ENCODE measurements at regions not wholly inside any gene's neighbourhood (a gene's known extent, or its start where the extent isn't known, plus 50 kb on each side); places are given as distances from the start of the nearest gene placed in this dataset.
"Not testable (repeated sequence)": the region's sequence is repeated elsewhere in the genome, so short reads cannot be mapped to it uniquely, and the experiment has no call there.

DNA sequence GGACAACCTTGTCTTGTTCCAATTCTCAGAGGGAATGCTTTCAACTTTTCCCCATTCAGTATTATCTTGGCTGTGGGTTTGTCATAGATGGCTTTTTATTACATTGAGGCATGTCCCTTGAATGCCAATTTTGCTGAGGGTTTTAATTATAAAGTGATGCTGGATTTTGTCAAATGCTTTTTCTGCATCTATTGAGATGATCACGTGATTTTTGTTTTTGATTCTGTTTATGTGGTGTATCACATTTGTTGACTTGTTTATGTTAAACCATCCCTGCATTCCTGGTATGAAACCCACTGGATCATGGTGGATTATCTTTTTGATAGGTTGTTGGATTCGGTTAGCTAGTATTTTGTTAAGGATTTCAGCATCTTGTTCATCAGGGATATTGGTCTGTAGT lies 885.6 kb upstream of the SLC39A10 start:
- DNase-seq; H3K9me2 ChIP-seq (replicated peaks; ENCODE audit: insufficient read depth, low read length); H3K79me2 ChIP-seq (ENCODE audit: low read length); H3K4me3 ChIP-seq (ENCODE audit: low read length); H3K4me1 ChIP-seq (ENCODE audit: low read length); H3K27me3 ChIP-seq (ENCODE audit: low read length); H3K9me3 ChIP-seq (ENCODE audit: low read length); H3K9ac ChIP-seq (ENCODE audit: low read length); H3K36me3 ChIP-seq (ENCODE audit: insufficient read depth, low read length); H2AFZ ChIP-seq (ENCODE audit: low read length); H3K4me2 ChIP-seq (ENCODE audit: low read depth, low read length, poor library complexity, severe bottlenecking); H4K20me1 ChIP-seq (ENCODE audit: insufficient read depth, low read depth, low read length); H3K27ac ChIP-seq (ENCODE audit: low read length): not testable (repeated sequence)

DNA sequence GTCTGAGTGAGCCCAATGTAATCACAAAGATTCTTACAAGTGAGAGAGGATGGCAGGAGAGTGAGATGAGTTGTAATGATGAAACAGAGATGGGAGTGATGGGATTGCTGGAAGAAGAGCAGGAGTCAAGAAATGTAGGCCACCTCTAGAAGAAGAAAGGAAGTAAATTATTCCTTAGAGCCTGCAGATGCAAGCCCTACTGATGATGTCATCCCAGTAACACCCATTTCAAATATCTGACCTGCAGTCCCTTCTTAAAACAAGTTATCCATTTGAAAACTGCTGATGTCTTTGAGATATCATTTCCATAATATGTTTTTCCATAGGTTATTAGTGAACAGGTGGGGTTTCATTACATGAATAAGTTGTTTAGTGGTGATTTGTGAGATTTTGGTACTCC lies 888.0 kb upstream of the SLC39A10 start:
- no peaks in the 10 kb centered on the region for H3K27me3 ChIP-seq (ENCODE audit: low read length)
- no peaks in the 10 kb centered on the region for H3K4me1 ChIP-seq (ENCODE audit: low read length)
- no peak for DNase-seq
- H3K79me2 ChIP-seq (ENCODE audit: low read length): no peaks in the 10 kb centered on the region
- no peaks in the 10 kb centered on the region for H3K9me2 ChIP-seq (replicated peaks; ENCODE audit: insufficient read depth, low read length)
- no peak overlapping the region for H3K27ac ChIP-seq (ENCODE audit: low read length)
- no peak overlapping the region for H3K9ac ChIP-seq (ENCODE audit: low read length)
- H4K20me1 ChIP-seq (ENCODE audit: insufficient read depth, low read depth, low read length): no peaks in the 10 kb centered on the region
- H3K36me3 ChIP-seq (ENCODE audit: insufficient read depth, low read length): no peaks in the 10 kb centered on the region
- no peak overlapping the region for H2AFZ ChIP-seq (ENCODE audit: low read length)
- peaks cover 10% of the 10 kb centered on the region; the same call in 1 of the 2 replicates for H3K9me3 ChIP-seq (ENCODE audit: low read length)
- no peak overlapping the region for H3K4me3 ChIP-seq (ENCODE audit: low read length)
- H3K4me2 ChIP-seq (ENCODE audit: low read depth, low read length, poor library complexity, severe bottlenecking): no peak overlapping the region

DNA sequence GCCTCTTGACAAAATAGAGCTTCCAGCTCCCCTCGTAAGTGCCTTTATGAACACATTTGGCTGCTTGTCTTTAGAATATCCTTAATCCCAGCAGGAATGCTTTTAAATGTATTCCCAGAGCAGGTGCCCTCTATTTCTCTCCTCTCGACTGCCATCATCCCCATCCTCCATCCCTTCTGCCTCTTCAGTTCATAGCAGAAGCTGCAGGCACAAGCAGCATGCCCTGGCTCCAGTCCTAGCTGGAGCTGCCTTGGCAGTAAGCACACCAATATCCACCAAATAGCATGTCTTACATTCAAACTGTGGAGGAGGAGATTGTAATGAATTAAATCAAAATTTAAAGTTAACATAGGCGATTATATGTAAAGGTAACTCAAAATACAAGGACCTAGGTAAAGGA lies 891.3 kb upstream of the SLC39A10 start:
- no peaks in the 10 kb centered on the region for H3K9me2 ChIP-seq (replicated peaks; ENCODE audit: insufficient read depth, low read length)
- no peak overlapping the region for H3K9ac ChIP-seq (ENCODE audit: low read length)
- H3K4me2 ChIP-seq (ENCODE audit: low read depth, low read length, poor library complexity, severe bottlenecking): no peak overlapping the region
- H2AFZ ChIP-seq (ENCODE audit: low read length): no peak overlapping the region
- no peaks in the 10 kb centered on the region for H3K79me2 ChIP-seq (ENCODE audit: low read length)
- H3K9me3 ChIP-seq (ENCODE audit: low read length): peaks cover 12% of the 10 kb centered on the region; the same call in 1 of the 2 replicates
- no peaks in the 10 kb centered on the region for H4K20me1 ChIP-seq (ENCODE audit: insufficient read depth, low read depth, low read length)
- no peak overlapping the region for H3K27ac ChIP-seq (ENCODE audit: low read length)
- DNase-seq: no peak
- no peaks in the 10 kb centered on the region for H3K4me1 ChIP-seq (ENCODE audit: low read length)
- H3K36me3 ChIP-seq (ENCODE audit: insufficient read depth, low read length): no peaks in the 10 kb centered on the region
- no peaks in the 10 kb centered on the region for H3K27me3 ChIP-seq (ENCODE audit: low read length)
- H3K4me3 ChIP-seq (ENCODE audit: low read length): no peak overlapping the region

DNA sequence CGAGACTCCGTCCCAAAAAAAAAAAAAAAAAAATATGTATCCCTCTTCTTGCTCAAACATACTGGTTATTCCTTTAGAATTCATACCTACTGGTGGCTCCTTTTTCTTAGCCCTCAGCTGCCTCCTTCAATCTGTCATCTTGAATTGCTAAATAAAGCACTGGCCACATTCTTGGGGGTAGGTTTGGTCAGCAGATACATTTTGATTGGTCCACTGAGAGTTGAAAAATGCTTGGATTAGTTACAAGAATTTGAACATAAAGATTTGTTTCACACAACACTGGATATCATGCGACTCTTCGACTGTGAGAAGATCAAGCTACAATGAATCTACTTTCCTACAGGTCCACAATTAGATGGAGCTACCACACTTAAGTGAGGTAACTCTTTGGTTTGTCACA lies 906.1 kb upstream of the SLC39A10 start:
- no peak overlapping the region for H3K9ac ChIP-seq (ENCODE audit: low read length)
- H3K4me1 ChIP-seq (ENCODE audit: low read length): no peaks in the 10 kb centered on the region
- H3K4me2 ChIP-seq (ENCODE audit: low read depth, low read length, poor library complexity, severe bottlenecking): no peak overlapping the region
- no peaks in the 10 kb centered on the region for H3K27me3 ChIP-seq (ENCODE audit: low read length)
- no peak overlapping the region for H3K4me3 ChIP-seq (ENCODE audit: low read length)
- H3K9me2 ChIP-seq (replicated peaks; ENCODE audit: insufficient read depth, low read length): no peaks in the 10 kb centered on the region
- no peak overlapping the region for H2AFZ ChIP-seq (ENCODE audit: low read length)
- peaks cover 8% of the 10 kb centered on the region; the same call in 1 of the 2 replicates for H3K9me3 ChIP-seq (ENCODE audit: low read length)
- H3K27ac ChIP-seq (ENCODE audit: low read length): no peak overlapping the region
- H3K79me2 ChIP-seq (ENCODE audit: low read length): no peaks in the 10 kb centered on the region
- no peak for DNase-seq
- H4K20me1 ChIP-seq (ENCODE audit: insufficient read depth, low read depth, low read length): no peaks in the 10 kb centered on the region
- no peaks in the 10 kb centered on the region for H3K36me3 ChIP-seq (ENCODE audit: insufficient read depth, low read length)

DNA sequence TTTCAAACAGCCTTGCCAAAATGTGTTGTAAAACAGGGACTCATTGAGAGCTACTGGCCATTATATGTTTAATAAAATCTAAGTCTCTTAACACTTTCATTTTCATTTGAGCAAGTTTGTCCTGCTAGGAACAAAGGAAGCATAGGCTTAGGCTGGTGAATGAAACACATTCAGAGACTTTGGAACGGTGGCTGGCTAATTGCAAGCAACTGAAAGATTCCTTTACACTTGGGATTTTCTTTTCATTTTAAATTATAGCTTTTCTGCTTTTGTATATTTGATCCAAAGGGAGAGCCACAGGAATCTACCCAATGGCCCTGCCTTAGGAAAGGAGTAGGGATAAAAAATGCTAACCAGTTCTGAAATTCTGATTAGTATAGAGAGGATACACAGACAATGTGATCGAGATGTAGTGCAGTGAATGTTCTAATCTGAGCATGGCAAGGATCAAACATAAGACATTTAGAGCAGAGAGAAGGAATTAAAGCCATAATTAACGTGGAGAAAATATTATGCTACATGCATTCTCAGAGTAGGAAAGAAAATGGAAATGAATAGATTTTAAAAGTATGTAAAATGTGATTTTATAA lies 911.4 kb upstream of the SLC39A10 start:
- H3K9ac ChIP-seq (ENCODE audit: low read length): no peak overlapping the region
- H3K4me3 ChIP-seq (ENCODE audit: low read length): no peak overlapping the region
- H3K36me3 ChIP-seq (ENCODE audit: insufficient read depth, low read length): no peaks in the 10 kb centered on the region
- no peak for DNase-seq
- H3K27me3 ChIP-seq (ENCODE audit: low read length): no peaks in the 10 kb centered on the region
- H3K27ac ChIP-seq (ENCODE audit: low read length): no peak overlapping the region
- no peaks in the 10 kb centered on the region for H4K20me1 ChIP-seq (ENCODE audit: insufficient read depth, low read depth, low read length)
- no peaks in the 10 kb centered on the region for H3K79me2 ChIP-seq (ENCODE audit: low read length)
- H3K4me1 ChIP-seq (ENCODE audit: low read length): no peaks in the 10 kb centered on the region
- H3K4me2 ChIP-seq (ENCODE audit: low read depth, low read length, poor library complexity, severe bottlenecking): no peak overlapping the region
- peaks cover 14% of the 10 kb centered on the region; the same call in 1 of the 2 replicates for H3K9me3 ChIP-seq (ENCODE audit: low read length)
- H3K9me2 ChIP-seq (replicated peaks; ENCODE audit: insufficient read depth, low read length): no peaks in the 10 kb centered on the region
- H2AFZ ChIP-seq (ENCODE audit: low read length): no peak overlapping the region

DNA sequence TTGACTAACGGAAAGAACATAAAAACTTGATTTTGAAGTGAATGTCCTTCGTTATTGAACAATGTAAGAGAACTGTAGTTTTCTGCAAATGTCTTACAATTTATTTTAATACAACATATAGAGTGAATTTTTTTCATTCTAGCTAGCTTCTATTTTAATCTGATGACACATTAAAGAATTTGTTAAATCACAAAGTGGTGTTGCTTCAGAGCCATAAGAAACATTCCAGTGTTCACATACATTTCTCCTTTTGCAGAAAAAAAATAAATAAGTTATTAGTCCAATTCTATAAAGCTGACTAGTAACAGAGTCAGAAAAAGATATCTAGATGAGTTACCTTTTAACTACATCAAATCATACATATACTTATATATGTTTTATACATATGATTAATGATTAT lies 914.3 kb upstream of the SLC39A10 start:
- H3K4me2 ChIP-seq (ENCODE audit: low read depth, low read length, poor library complexity, severe bottlenecking): no peak overlapping the region
- no peaks in the 10 kb centered on the region for H3K27me3 ChIP-seq (ENCODE audit: low read length)
- H2AFZ ChIP-seq (ENCODE audit: low read length): no peak overlapping the region
- no peak overlapping the region for H3K9ac ChIP-seq (ENCODE audit: low read length)
- H3K4me3 ChIP-seq (ENCODE audit: low read length): no peak overlapping the region
- H3K9me3 ChIP-seq (ENCODE audit: low read length): peaks cover 10% of the 10 kb centered on the region; the same call in 1 of the 2 replicates
- no peaks in the 10 kb centered on the region for H3K9me2 ChIP-seq (replicated peaks; ENCODE audit: insufficient read depth, low read length)
- H3K4me1 ChIP-seq (ENCODE audit: low read length): no peaks in the 10 kb centered on the region
- no peaks in the 10 kb centered on the region for H4K20me1 ChIP-seq (ENCODE audit: insufficient read depth, low read depth, low read length)
- DNase-seq: no peak
- H3K79me2 ChIP-seq (ENCODE audit: low read length): no peaks in the 10 kb centered on the region
- no peaks in the 10 kb centered on the region for H3K36me3 ChIP-seq (ENCODE audit: insufficient read depth, low read length)
- no peak overlapping the region for H3K27ac ChIP-seq (ENCODE audit: low read length)

DNA sequence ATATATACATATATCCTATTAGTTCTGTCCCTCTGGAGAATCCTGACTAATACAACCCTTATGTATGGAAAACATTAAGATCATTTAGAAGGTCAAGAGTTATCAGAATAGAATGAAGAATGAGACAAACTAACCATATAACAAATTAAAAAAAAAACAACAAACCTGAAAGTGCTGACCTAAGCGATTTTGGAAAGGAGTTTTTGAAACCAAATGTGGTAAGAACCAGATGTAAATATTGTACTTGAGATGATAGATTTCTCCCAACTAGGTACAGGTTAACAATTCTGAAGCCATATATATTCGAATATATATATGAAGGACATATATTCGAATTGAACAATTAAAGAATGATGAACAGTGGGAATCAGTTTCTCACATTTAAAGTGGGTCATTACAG lies 917.8 kb upstream of the SLC39A10 start:
- DNase-seq: no peak
- no peaks in the 10 kb centered on the region for H3K4me1 ChIP-seq (ENCODE audit: low read length)
- H4K20me1 ChIP-seq (ENCODE audit: insufficient read depth, low read depth, low read length): no peaks in the 10 kb centered on the region
- H2AFZ ChIP-seq (ENCODE audit: low read length): no peak overlapping the region
- H3K4me3 ChIP-seq (ENCODE audit: low read length): no peak overlapping the region
- H3K9ac ChIP-seq (ENCODE audit: low read length): no peak overlapping the region
- H3K27ac ChIP-seq (ENCODE audit: low read length): no peak overlapping the region
- H3K9me2 ChIP-seq (replicated peaks; ENCODE audit: insufficient read depth, low read length): no peaks in the 10 kb centered on the region
- no peaks in the 10 kb centered on the region for H3K36me3 ChIP-seq (ENCODE audit: insufficient read depth, low read length)
- no peaks in the 10 kb centered on the region for H3K79me2 ChIP-seq (ENCODE audit: low read length)
- no peaks in the 10 kb centered on the region for H3K27me3 ChIP-seq (ENCODE audit: low read length)
- H3K4me2 ChIP-seq (ENCODE audit: low read depth, low read length, poor library complexity, severe bottlenecking): no peak overlapping the region
- peaks cover 10% of the 10 kb centered on the region; the same call in 1 of the 2 replicates for H3K9me3 ChIP-seq (ENCODE audit: low read length)

DNA sequence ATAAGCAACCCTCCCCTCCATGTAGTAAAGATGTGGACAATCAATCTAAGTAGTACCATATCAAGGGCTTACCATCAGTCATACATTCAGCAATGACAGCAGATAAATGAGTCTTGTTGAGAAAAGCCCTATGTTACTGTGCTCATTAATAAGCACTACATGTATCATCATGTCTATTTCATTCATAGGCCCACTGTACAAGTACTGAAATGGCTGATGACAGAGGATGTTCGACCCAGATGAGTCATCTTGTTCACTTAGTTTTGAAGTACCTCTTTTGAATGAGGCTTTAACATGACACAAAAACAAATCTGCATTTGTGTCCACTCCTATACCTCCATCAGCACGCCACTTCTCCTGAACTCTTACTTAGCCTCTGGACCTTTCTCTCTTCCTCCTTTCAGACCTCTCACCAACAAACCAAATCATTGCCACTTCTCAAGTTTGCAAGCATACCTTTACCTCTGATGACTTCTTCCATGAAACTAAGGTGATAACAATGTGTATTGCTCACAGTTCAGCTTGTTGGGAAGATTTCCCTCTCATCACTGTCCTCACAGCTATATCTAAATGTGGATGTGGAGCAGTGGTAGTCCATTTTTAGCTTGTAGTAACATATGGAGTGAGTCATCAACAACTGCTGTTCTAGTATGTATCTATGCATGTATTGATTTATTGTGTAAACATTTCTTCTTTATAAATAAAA lies 921.0 kb upstream of the SLC39A10 start:
- H4K20me1 ChIP-seq (ENCODE audit: insufficient read depth, low read depth, low read length): no peaks in the 10 kb centered on the region
- H3K4me2 ChIP-seq (ENCODE audit: low read depth, low read length, poor library complexity, severe bottlenecking): no peak overlapping the region
- H3K36me3 ChIP-seq (ENCODE audit: insufficient read depth, low read length): no peaks in the 10 kb centered on the region
- H3K4me3 ChIP-seq (ENCODE audit: low read length): no peak overlapping the region
- no peaks in the 10 kb centered on the region for H3K4me1 ChIP-seq (ENCODE audit: low read length)
- peaks cover 5% of the 10 kb centered on the region; the same call in 1 of the 2 replicates for H3K9me3 ChIP-seq (ENCODE audit: low read length)
- H2AFZ ChIP-seq (ENCODE audit: low read length): no peak overlapping the region
- no peak overlapping the region for H3K27ac ChIP-seq (ENCODE audit: low read length)
- H3K27me3 ChIP-seq (ENCODE audit: low read length): no peaks in the 10 kb centered on the region
- H3K9me2 ChIP-seq (replicated peaks; ENCODE audit: insufficient read depth, low read length): no peaks in the 10 kb centered on the region
- no peak for DNase-seq
- H3K9ac ChIP-seq (ENCODE audit: low read length): no peak overlapping the region
- H3K79me2 ChIP-seq (ENCODE audit: low read length): no peaks in the 10 kb centered on the region

All from Karpas-422 (cell line).